HG03565 (cell line): ENCODE measurements at regions not wholly inside any gene's neighbourhood (a gene's known extent, or its start where the extent isn't known, plus 50 kb on each side); places are given as distances from the start of the nearest gene placed in this dataset.
"Not testable (repeated sequence)": the region's sequence is repeated elsewhere in the genome, so short reads cannot be mapped to it uniquely, and the experiment has no call there.

Source experiments
- ATAC-seq: cut with Tn5 transposase; IDR thresholded peaks from one replicate; pipeline ENCODE4 v1.9.1; 2021; ENCODE audit warnings: mild to moderate bottlenecking, moderate library complexity; ENCODE audit not compliant: unreplicated experiment

- ATAC-seq: no peak
These were observed 846.0 kb upstream of the LRFN5 start for GRCh38 chr14:40760704-40761103.

GRCh38 chr14:40758076-40758475 lies 848.6 kb upstream of the LRFN5 start:
- ATAC-seq: no peak

GRCh38 chr14:40757376-40757950 lies 849.2 kb upstream of the LRFN5 start:
- no peak for ATAC-seq

GRCh38 chr14:40733206-40733605 lies 873.5 kb upstream of the LRFN5 start:
- no peak for ATAC-seq

GRCh38 chr14:40727107-40727506 lies 879.6 kb upstream of the LRFN5 start:
- no peak for ATAC-seq

- ATAC-seq: no peak
These were observed 893.3 kb upstream of the LRFN5 start for GRCh38 chr14:40713387-40713786.

- no peak for ATAC-seq
These were observed 909.4 kb upstream of the LRFN5 start for GRCh38 chr14:40697231-40697630.

GRCh38 chr14:40694023-40694422 lies 912.7 kb upstream of the LRFN5 start:
- no peak for ATAC-seq

- ATAC-seq: no peak
These were observed 915.6 kb upstream of the LRFN5 start for GRCh38 chr14:40691066-40691465.

GRCh38 chr14:40685764-40686163 lies 920.9 kb upstream of the LRFN5 start:
- no peak for ATAC-seq

GRCh38 chr14:40684328-40684727 lies 922.3 kb upstream of the LRFN5 start:
- no peak for ATAC-seq

- no peak for ATAC-seq
These were observed 924.4 kb upstream of the LRFN5 start for GRCh38 chr14:40682131-40682913.

- ATAC-seq: no peak
These were observed 927.4 kb upstream of the LRFN5 start for GRCh38 chr14:40679256-40679655.

GRCh38 chr14:40677206-40677605 lies 929.5 kb upstream of the LRFN5 start:
- ATAC-seq: not testable (repeated sequence)

- ATAC-seq: no peak
These were observed 932.2 kb upstream of the LRFN5 start for GRCh38 chr14:40674502-40674901.

GRCh38 chr14:40656311-40656710 lies 950.4 kb upstream of the LRFN5 start:
- no peak for ATAC-seq

- ATAC-seq: no peak
These were observed 954.5 kb upstream of the LRFN5 start for GRCh38 chr14:40652089-40652691.

GRCh38 chr14:40630471-40630870 lies 976.2 kb upstream of the LRFN5 start:
- no peak for ATAC-seq

- not testable (repeated sequence) for ATAC-seq
These were observed 977.0 kb upstream of the LRFN5 start for GRCh38 chr14:40629551-40630137.

GRCh38 chr14:40629144-40629543 lies 977.5 kb upstream of the LRFN5 start:
- ATAC-seq: no peak

GRCh38 chr14:40623643-40624042 lies 983.0 kb upstream of the LRFN5 start:
- ATAC-seq: no peak
